PC-9 (cell line): ENCODE measurements at regions not wholly inside any gene's neighbourhood (a gene's known extent, or its start where the extent isn't known, plus 50 kb on each side); places are given as distances from the start of the nearest gene placed in this dataset.

Experiments
- EZH2 ChIP-seq: fragments of 200-600 bp; sonication (generic); IDR thresholded peaks from 2 replicates; pipeline ENCODE4 v1.8.0; 2017; ENCODE audit warnings: antibody characterized with exemption, low read depth
- TF ChIP-seq, protein P1 (sequence below): fragments of 200-600 bp; sonication (generic); conservative IDR thresholded peaks from 2 replicates; pipeline ENCODE4 v1.6.1; 2017; ENCODE audit warnings: mixed run types, antibody characterized with exemption, mild to moderate bottlenecking, moderate library complexity

GRCh38 chr3:163266731-163267130, 1770.1 kb downstream of the OTOL1 start:
- TF ChIP-seq, protein P1, sequence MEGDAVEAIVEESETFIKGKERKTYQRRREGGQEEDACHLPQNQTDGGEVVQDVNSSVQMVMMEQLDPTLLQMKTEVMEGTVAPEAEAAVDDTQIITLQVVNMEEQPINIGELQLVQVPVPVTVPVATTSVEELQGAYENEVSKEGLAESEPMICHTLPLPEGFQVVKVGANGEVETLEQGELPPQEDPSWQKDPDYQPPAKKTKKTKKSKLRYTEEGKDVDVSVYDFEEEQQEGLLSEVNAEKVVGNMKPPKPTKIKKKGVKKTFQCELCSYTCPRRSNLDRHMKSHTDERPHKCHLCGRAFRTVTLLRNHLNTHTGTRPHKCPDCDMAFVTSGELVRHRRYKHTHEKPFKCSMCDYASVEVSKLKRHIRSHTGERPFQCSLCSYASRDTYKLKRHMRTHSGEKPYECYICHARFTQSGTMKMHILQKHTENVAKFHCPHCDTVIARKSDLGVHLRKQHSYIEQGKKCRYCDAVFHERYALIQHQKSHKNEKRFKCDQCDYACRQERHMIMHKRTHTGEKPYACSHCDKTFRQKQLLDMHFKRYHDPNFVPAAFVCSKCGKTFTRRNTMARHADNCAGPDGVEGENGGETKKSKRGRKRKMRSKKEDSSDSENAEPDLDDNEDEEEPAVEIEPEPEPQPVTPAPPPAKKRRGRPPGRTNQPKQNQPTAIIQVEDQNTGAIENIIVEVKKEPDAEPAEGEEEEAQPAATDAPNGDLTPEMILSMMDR = no peak
- TF ChIP-seq EZH2 = no peak
